H9 (cell line): ENCODE measurements at regions not wholly inside any gene's neighbourhood (a gene's known extent, or its start where the extent isn't known, plus 50 kb on each side); places are given as distances from the start of the nearest gene placed in this dataset.

ENCODE experiments used
- DNase-seq: peaks from one replicate; pipeline ENCODE4 v3.0.0-alpha.2; 2017
- H2AFZ ChIP-seq: one replicate; pipeline ENCODE4 v1.6.1; 2013; ENCODE audit warnings: mild to moderate bottlenecking, low read length, control low read depth, moderate library complexity
- H2AK5ac ChIP-seq: 2 replicates; pipeline ENCODE4 v1.6.1; 2013; ENCODE audit warnings: low read length, control low read depth, mixed read lengths; ENCODE audit not compliant: insufficient read length
- H2BK120ac ChIP-seq: one replicate; pipeline ENCODE4 v1.6.1; 2013; ENCODE audit warnings: low read depth, mild to moderate bottlenecking, low read length, control low read depth, inconsistent platforms; ENCODE audit not compliant: poor library complexity, severe bottlenecking
- H2BK12ac ChIP-seq: 2 replicates; pipeline ENCODE4 v1.6.1; 2013; ENCODE audit warnings: low read length, control low read depth, mixed read lengths, low read depth; ENCODE audit not compliant: insufficient read length
- H2BK15ac ChIP-seq: 2 replicates; pipeline ENCODE4 v1.6.1; 2013; ENCODE audit warnings: low read depth, low read length, control low read depth
- H2BK20ac ChIP-seq: one replicate; pipeline ENCODE4 v1.6.1; 2013; ENCODE audit warnings: low read depth, mild to moderate bottlenecking, low read length, control low read depth, inconsistent platforms; ENCODE audit not compliant: poor library complexity, severe bottlenecking
- H2BK5ac ChIP-seq: 2 replicates; pipeline ENCODE4 v1.6.1; 2013; ENCODE audit warnings: low read length, control low read depth, mixed read lengths; ENCODE audit not compliant: insufficient read length
- H3K14ac ChIP-seq: 2 replicates; pipeline ENCODE4 v1.6.1; 2013; ENCODE audit warnings: low read length, control low read depth; ENCODE audit not compliant: insufficient read depth
- H3K18ac ChIP-seq: 2 replicates; pipeline ENCODE4 v1.6.1; 2013; ENCODE audit warnings: low read depth, mild to moderate bottlenecking, mixed read lengths, low read length, control low read depth; ENCODE audit not compliant: insufficient read length
- H3K23ac ChIP-seq: 2 replicates; pipeline ENCODE4 v1.6.1; 2013; ENCODE audit warnings: low read length, control low read depth, mixed read lengths, low read depth; ENCODE audit not compliant: insufficient read length
- H3K23me2 ChIP-seq: 2 replicates; pipeline ENCODE4 v1.6.1; 2013; ENCODE audit warnings: low read depth, mild to moderate bottlenecking, mixed read lengths, low read length, control low read depth; ENCODE audit not compliant: insufficient read length, poor library complexity, severe bottlenecking
- H3K27ac ChIP-seq: 2 replicates; pipeline ENCODE4 v1.5.1; 2013; ENCODE audit warnings: low read length, control low read depth, mixed read lengths, low read depth; ENCODE audit not compliant: insufficient read length
- H3K27me3 ChIP-seq: 2 replicates; pipeline ENCODE4 v1.6.1; 2013; ENCODE audit warnings: low read length, control low read depth, inconsistent platforms; ENCODE audit not compliant: insufficient read depth
- H3K4ac ChIP-seq: 2 replicates; pipeline ENCODE4 v1.6.1; 2013; ENCODE audit warnings: low read depth, mild to moderate bottlenecking, control low read depth, inconsistent platforms, low read length, moderate library complexity
- H3K4me1 ChIP-seq: 2 replicates; pipeline ENCODE4 v1.6.1; 2013; ENCODE audit warnings: low read length, control low read depth, inconsistent platforms; ENCODE audit not compliant: insufficient read depth
- H3K4me2 ChIP-seq: 2 replicates; pipeline ENCODE4 v1.6.1; 2013; ENCODE audit warnings: low read length, control low read depth, mixed read lengths; ENCODE audit not compliant: insufficient read length, insufficient read depth
- H3K56ac ChIP-seq: 2 replicates; pipeline ENCODE4 v1.6.1; 2013; ENCODE audit warnings: low read depth, mild to moderate bottlenecking, mixed read lengths, low read length, control low read depth; ENCODE audit not compliant: insufficient read length
- H3K79me1 ChIP-seq: 2 replicates; pipeline ENCODE4 v1.6.1; 2013; ENCODE audit warnings: low read depth, mild to moderate bottlenecking, moderate library complexity, low read length, control low read depth, inconsistent platforms; ENCODE audit not compliant: insufficient read depth, poor library complexity, severe bottlenecking
- H3K79me2 ChIP-seq: 2 replicates; pipeline ENCODE4 v1.6.1; 2013; ENCODE audit warnings: low read length, control low read depth, inconsistent platforms; ENCODE audit not compliant: insufficient read depth
- H3K9ac ChIP-seq: 2 replicates; pipeline ENCODE4 v1.6.1; 2013; ENCODE audit warnings: low read length, control low read depth, mixed read lengths; ENCODE audit not compliant: insufficient read length; ENCODE audit errors: extremely low read depth
- H3K9me3 ChIP-seq: one replicate; pipeline ENCODE4 v1.6.1; 2013; ENCODE audit warnings: low read depth, low read length, inconsistent platforms; ENCODE audit not compliant: control insufficient read depth
- H3T11ph ChIP-seq: one replicate; pipeline ENCODE4 v1.6.1; 2013; ENCODE audit warnings: mild to moderate bottlenecking, low read length, control low read depth, inconsistent platforms
- H4K20me1 ChIP-seq: one replicate; pipeline ENCODE4 v1.6.1; 2013; ENCODE audit not compliant: control insufficient read depth, insufficient read length, insufficient read depth
- H4K5ac ChIP-seq: 2 replicates; pipeline ENCODE4 v1.6.1; 2013; ENCODE audit warnings: low read depth, mild to moderate bottlenecking, mixed read lengths, low read length, control low read depth; ENCODE audit not compliant: insufficient read length
- H4K8ac ChIP-seq: replicated peaks from 2 replicates; pipeline ENCODE4 v1.6.1; 2013; ENCODE audit warnings: low read length, control low read depth, mixed read lengths, low read depth; ENCODE audit not compliant: insufficient read length
- H4K91ac ChIP-seq: 2 replicates; pipeline ENCODE4 v1.6.1; 2013; ENCODE audit warnings: low read depth, mild to moderate bottlenecking, moderate library complexity, mixed read lengths, low read length, control low read depth; ENCODE audit not compliant: insufficient read length
- H3K27ac Mint-ChIP-seq, 3 experiments: 2 replicates in 2 of 3; 3 replicates in 1 of 3; pipeline ENCODE4 v1.8.0; 2020 to 2021; ENCODE audit warnings: mixed read lengths in 3 of 3, mild to moderate bottlenecking in 1 of 3, moderate library complexity in 1 of 3
- H3K27me3 Mint-ChIP-seq: 2 replicates; pipeline ENCODE4 v1.8.0; 2021; ENCODE audit warnings: low read depth, mild to moderate bottlenecking, moderate library complexity, mixed read lengths
- H3K36me3 Mint-ChIP-seq, 3 experiments: 2 replicates in 2 of 3; 3 replicates in 1 of 3; pipeline ENCODE4 v1.8.0; 2020 to 2021; ENCODE audit warnings: low read depth in 3 of 3, mixed read lengths in 3 of 3; ENCODE audit not compliant: insufficient read depth in 1 of 3
- H3K4me1 Mint-ChIP-seq, 2 experiments: 2 replicates each; pipeline ENCODE4 v1.8.0; 2020; ENCODE audit warnings: mixed read lengths in 2 of 2
- H3K4me3 Mint-ChIP-seq, 2 experiments: 2 replicates in 1 of 2; 3 replicates in 1 of 2; pipeline ENCODE4 v1.8.0; 2020 to 2021; ENCODE audit warnings: mild to moderate bottlenecking in 2 of 2, mixed read lengths in 2 of 2, moderate library complexity in 1 of 2
- H3K9me3 Mint-ChIP-seq, 2 experiments: 2 replicates in 1 of 2; 3 replicates in 1 of 2; pipeline ENCODE4 v1.8.0; 2020; ENCODE audit warnings: mild to moderate bottlenecking in 2 of 2, mixed read lengths in 2 of 2, moderate library complexity in 1 of 2
- CTCF ChIP-seq: fragments of 200-600 bp; sonication (generic); conservative IDR thresholded peaks from 3 replicates; pipeline ENCODE4 v1.8.0; 2021; ENCODE audit warnings: antibody characterized with exemption, mild to moderate bottlenecking
- whole genome bisulfite sequencing: extraction: QIAGEN DNeasy Blood & Tissue Kit; methylation state at CpG from one replicate; pipeline ENCODE4 v1.1.7; 2013; ENCODE audit warnings: missing lambda C conversion rate, low lambda C conversion rate, mixed read lengths; ENCODE audit not compliant: insufficient read length; ENCODE audit errors: extremely low coverage; 5-methylcytosine and 5-hydroxymethylcytosine counted together

- H3K4me3 Mint-ChIP-seq = no peak overlapping the region
- Histone ChIP-seq H3K56ac (no peak overlapping the region), H3K79me1 (no peaks in the 10 kb centered on the region), H3K27ac (no peak overlapping the region), H2AFZ (no peak overlapping the region), H2BK12ac (no peak overlapping the region), H4K8ac (no peak overlapping the region), H3K4me2 (no peak overlapping the region), H3K79me2 (no peaks in the 10 kb centered on the region), H2BK5ac (no peak overlapping the region), H2AK5ac (no peak overlapping the region), H4K91ac (no peak overlapping the region), H3K9me3 (no peaks in the 10 kb centered on the region), H2BK15ac (no peak overlapping the region), H2BK20ac (no peak overlapping the region), H3K23ac (no peak overlapping the region), H3K18ac (no peak overlapping the region), H3K27me3 (no peaks in the 10 kb centered on the region), H3K23me2 (no peaks in the 10 kb centered on the region), H3K9ac (no peak overlapping the region), H3K14ac (no peak overlapping the region), H4K5ac (no peak overlapping the region), H3K4ac (no peak overlapping the region), H4K20me1 (no peaks in the 10 kb centered on the region), H3K4me1 (peaks cover 4% of the 10 kb centered on the region; the same call in 1 of the 2 replicates), H2BK120ac (no peak overlapping the region), H3T11ph (no peak overlapping the region)
- H3K4me1 Mint-ChIP-seq = peaks cover 9 to 10% of the 10 kb centered on the region in 2 experiments
- no peaks in the 10 kb centered on the region for H3K27me3 Mint-ChIP-seq
- no peak for DNase-seq
- no peak overlapping the region for H3K27ac Mint-ChIP-seq
- TF ChIP-seq CTCF = no peak
- H3K36me3 Mint-ChIP-seq = peaks cover 0 to 14% (median 3%) of the 10 kb centered on the region in 3 experiments; a peak in 4 of 7 replicates
- WGBS = no CpG with 5 or more reads among the region's 1 CpG
- peaks cover 3 to 10% of the 10 kb centered on the region in 2 experiments; a peak in 4 of 5 replicates for H3K9me3 Mint-ChIP-seq
Observed at GRCh38 chr3:177725165-177725564, 527.9 kb upstream of the TBL1XR1 start.
